Neural progenitor cell (in vitro differentiated cells): ENCODE measurements at regions not wholly inside any gene's neighbourhood (a gene's known extent, or its start where the extent isn't known, plus 50 kb on each side); places are given as distances from the start of the nearest gene placed in this dataset.
A peak's percentile ranks its signal among the peaks of the same experiment; 100 is the strongest.

Source experiments
- DNase-seq: peaks from one replicate; pipeline ENCODE4 v3.0.0-alpha.2; 2016; ENCODE audit warnings: low spot score
- H2AFZ ChIP-seq: fragments of 200-600 bp; sonication (generic); replicated peaks from 2 replicates; pipeline ENCODE4 v1.6.1; 2016; ENCODE audit warnings: antibody characterized with exemption
- H3F3A ChIP-seq: fragments of 200-600 bp; sonication (generic); 2 replicates; pipeline ENCODE4 v1.6.1; 2016; ENCODE audit warnings: antibody characterized with exemption, low read depth
- H3K27ac ChIP-seq: fragments of 200-600 bp; sonication (generic); 2 replicates; pipeline ENCODE4 v1.5.1; 2016; ENCODE audit warnings: mild to moderate bottlenecking
- H3K27me3 ChIP-seq: fragments of 200-600 bp; sonication (generic); 2 replicates; pipeline ENCODE4 v1.6.1; 2016; ENCODE audit warnings: mild to moderate bottlenecking, moderate library complexity
- H3K36me3 ChIP-seq: fragments of 200-600 bp; sonication (generic); 2 replicates; pipeline ENCODE4 v1.5.1; 2016
- H3K4me1 ChIP-seq: fragments of 200-600 bp; sonication (generic); 2 replicates; pipeline ENCODE4 v1.6.1; 2016; ENCODE audit warnings: mixed run types
- H3K4me2 ChIP-seq: fragments of 200-600 bp; sonication (generic); 2 replicates; pipeline ENCODE4 v1.6.1; 2016
- H3K4me3 ChIP-seq: fragments of 200-600 bp; sonication (generic); 2 replicates; pipeline ENCODE4 v1.5.1; 2016
- H3K79me2 ChIP-seq: fragments of 200-600 bp; sonication (generic); 2 replicates; pipeline ENCODE4 v1.6.1; 2016; ENCODE audit warnings: low read depth
- H3K9ac ChIP-seq: fragments of 200-600 bp; sonication (generic); 2 replicates; pipeline ENCODE4 v1.6.1; 2016
- H3K9me3 ChIP-seq: fragments of 200-600 bp; sonication (generic); 2 replicates; pipeline ENCODE4 v1.5.1; 2016; ENCODE audit warnings: low read depth
- H4K20me1 ChIP-seq: fragments of 200-600 bp; sonication (generic); 2 replicates; pipeline ENCODE4 v1.6.1; 2016; ENCODE audit warnings: low read depth
- H3K27ac Mint-ChIP-seq: 3 replicates; pipeline ENCODE4 v1.8.0; 2021; ENCODE audit warnings: mixed read lengths
- H3K27me3 Mint-ChIP-seq: 2 replicates; pipeline ENCODE4 v1.8.0; 2022; ENCODE audit warnings: low read depth, mild to moderate bottlenecking, inconsistent platforms, moderate library complexity, mixed read lengths; ENCODE audit not compliant: insufficient read depth
- H3K36me3 Mint-ChIP-seq: 3 replicates; pipeline ENCODE4 v1.8.0; 2021; ENCODE audit warnings: mixed read lengths
- H3K4me1 Mint-ChIP-seq: 3 replicates; pipeline ENCODE4 v1.8.0; 2021; ENCODE audit warnings: mixed read lengths
- H3K4me3 Mint-ChIP-seq: 3 replicates; pipeline ENCODE4 v1.8.0; 2021; ENCODE audit warnings: mild to moderate bottlenecking, moderate library complexity, mixed read lengths
- H3K9me3 Mint-ChIP-seq: 3 replicates; pipeline ENCODE4 v1.8.0; 2020; ENCODE audit warnings: mixed read lengths
- EZH2 ChIP-seq: fragments of 200-600 bp; sonication (generic); IDR thresholded peaks from 2 replicates; pipeline ENCODE4 v1.6.1; 2017; ENCODE audit warnings: antibody characterized with exemption, mild to moderate bottlenecking, moderate library complexity
- EZH2phosphoT487 ChIP-seq: fragments of 200-600 bp; sonication (generic); IDR thresholded peaks from 2 replicates; pipeline ENCODE4 v1.6.1; 2017; ENCODE audit warnings: antibody characterized with exemption
- TF ChIP-seq, protein P1 (sequence below): fragments of 200-600 bp; sonication (generic); IDR thresholded peaks from 2 replicates; pipeline ENCODE4 v1.5.1; 2017; ENCODE audit warnings: antibody characterized with exemption, mild to moderate bottlenecking

DNA sequence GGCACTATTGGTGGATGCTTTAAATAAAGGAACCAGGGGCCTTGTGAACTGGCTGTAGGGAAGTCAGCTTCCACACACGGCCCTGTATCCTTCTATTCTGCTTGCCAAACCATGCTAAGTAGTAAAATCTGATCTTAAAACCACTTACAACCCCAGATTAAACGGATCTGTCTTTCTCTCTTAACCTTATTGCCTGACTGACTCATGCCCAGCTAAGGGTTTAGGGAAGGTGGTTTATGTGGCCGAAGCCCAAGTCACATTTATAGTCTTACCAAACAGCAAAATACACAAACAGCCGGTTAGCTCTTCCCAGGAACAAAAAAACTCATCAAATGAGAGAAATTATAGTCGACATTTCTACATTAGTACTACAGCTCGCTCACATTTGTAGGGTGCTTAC lies 988.4 kb upstream of the TENM3 start:
- H3K4me1 Mint-ChIP-seq: peaks cover 33% of the 10 kb centered on the region
- peak overlapping the region; percentile 73 for H3K27ac Mint-ChIP-seq
- H3K79me2 ChIP-seq: no peaks in the 10 kb centered on the region
- H3K36me3 ChIP-seq: no peaks in the 10 kb centered on the region
- H3K4me3 Mint-ChIP-seq: no peak overlapping the region
- H3F3A ChIP-seq: peaks cover 23% of the 10 kb centered on the region
- no peaks in the 10 kb centered on the region for H3K9me3 ChIP-seq
- H3K27ac ChIP-seq: no peak overlapping the region
- peaks cover 8% of the 10 kb centered on the region for H3K9me3 Mint-ChIP-seq
- H3K4me3 ChIP-seq: no peak overlapping the region
- H4K20me1 ChIP-seq: no peaks in the 10 kb centered on the region
- peak overlapping the region; percentile 28 for H3K4me2 ChIP-seq
- peaks cover 34% of the 10 kb centered on the region for H3K4me1 ChIP-seq
- H3K9ac ChIP-seq: no peak overlapping the region
- peaks cover 2% of the 10 kb centered on the region for H3K36me3 Mint-ChIP-seq
- TF ChIP-seq, protein P1, sequence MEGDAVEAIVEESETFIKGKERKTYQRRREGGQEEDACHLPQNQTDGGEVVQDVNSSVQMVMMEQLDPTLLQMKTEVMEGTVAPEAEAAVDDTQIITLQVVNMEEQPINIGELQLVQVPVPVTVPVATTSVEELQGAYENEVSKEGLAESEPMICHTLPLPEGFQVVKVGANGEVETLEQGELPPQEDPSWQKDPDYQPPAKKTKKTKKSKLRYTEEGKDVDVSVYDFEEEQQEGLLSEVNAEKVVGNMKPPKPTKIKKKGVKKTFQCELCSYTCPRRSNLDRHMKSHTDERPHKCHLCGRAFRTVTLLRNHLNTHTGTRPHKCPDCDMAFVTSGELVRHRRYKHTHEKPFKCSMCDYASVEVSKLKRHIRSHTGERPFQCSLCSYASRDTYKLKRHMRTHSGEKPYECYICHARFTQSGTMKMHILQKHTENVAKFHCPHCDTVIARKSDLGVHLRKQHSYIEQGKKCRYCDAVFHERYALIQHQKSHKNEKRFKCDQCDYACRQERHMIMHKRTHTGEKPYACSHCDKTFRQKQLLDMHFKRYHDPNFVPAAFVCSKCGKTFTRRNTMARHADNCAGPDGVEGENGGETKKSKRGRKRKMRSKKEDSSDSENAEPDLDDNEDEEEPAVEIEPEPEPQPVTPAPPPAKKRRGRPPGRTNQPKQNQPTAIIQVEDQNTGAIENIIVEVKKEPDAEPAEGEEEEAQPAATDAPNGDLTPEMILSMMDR: no peak
- no peak for TF ChIP-seq EZH2phosphoT487
- TF ChIP-seq EZH2: no peak
- no peaks in the 10 kb centered on the region for H3K27me3 Mint-ChIP-seq
- H3K27me3 ChIP-seq: no peaks in the 10 kb centered on the region
- DNase-seq: no peak
- peak overlapping the region; percentile 83 for H2AFZ ChIP-seq

DNA sequence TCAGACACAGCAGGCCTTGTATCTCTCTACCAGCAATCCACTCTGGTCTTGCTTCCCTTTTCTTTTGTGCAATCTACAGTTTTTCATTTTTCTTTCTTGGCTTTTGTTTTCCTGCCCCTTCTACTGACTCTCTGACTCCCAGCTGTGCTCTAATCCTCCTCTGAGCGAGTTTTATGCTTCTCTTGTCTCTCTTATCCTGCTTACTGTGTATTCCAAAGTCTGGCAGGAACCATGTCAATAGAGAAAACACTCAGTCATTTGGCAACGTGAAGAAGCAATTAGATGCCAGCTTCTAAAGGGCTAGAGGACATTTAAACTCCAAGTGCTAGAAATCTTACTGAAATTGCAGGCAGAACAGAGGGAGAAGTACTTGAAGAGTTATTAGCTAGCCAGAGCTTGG lies 984.6 kb upstream of the TENM3 start:
- Mint-ChIP-seq H3K27ac (peak overlapping the region; percentile 78), H3K9me3 (peaks cover 6% of the 10 kb centered on the region), H3K4me1 (peaks cover 52% of the 10 kb centered on the region), H3K4me3 (no peak overlapping the region), H3K27me3 (no peaks in the 10 kb centered on the region), H3K36me3 (peaks cover 2% of the 10 kb centered on the region)
- Histone ChIP-seq H3K27me3 (no peaks in the 10 kb centered on the region), H3K4me3 (no peak overlapping the region), H3K9me3 (no peaks in the 10 kb centered on the region), H3F3A (peaks cover 27% of the 10 kb centered on the region), H4K20me1 (no peaks in the 10 kb centered on the region), H3K4me2 (peak overlapping the region; percentile 55), H3K9ac (no peak overlapping the region), H3K4me1 (peaks cover 54% of the 10 kb centered on the region), H3K27ac (peak overlapping the region; percentile 72), H3K79me2 (no peaks in the 10 kb centered on the region), H2AFZ (no peak overlapping the region), H3K36me3 (no peaks in the 10 kb centered on the region)
- TF ChIP-seq EZH2 (no peak), EZH2phosphoT487 (no peak)
- TF ChIP-seq, protein P1: no peak
- DNase-seq: peak; percentile 30

DNA sequence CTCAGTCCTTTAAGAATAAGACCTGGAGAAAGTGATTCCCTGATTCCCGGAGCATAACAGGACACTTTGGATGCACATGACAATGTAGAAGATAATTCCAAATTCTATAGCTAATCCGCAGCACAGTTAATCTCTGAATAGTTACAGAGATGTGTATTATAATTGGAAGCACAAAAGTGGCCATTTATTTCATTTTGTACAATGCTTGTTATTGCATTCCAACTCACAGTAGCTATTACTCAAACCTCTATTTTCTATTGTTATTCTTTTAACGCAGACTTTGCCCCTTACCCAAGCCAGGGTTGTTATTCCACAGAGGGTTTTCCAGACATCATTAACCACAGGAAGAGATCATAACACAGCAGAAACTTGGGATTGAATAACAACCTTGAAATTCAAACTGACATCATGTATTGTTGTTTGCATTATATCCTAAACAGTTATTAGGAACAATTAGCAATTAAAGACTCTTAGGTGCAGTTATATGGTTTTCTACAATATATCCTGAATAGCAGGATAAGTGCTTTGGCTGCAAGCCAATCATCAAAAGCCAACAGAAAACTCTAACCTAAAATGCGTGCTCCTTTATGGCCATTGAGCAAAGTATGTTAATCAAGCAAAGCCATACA lies 984.0 kb upstream of the TENM3 start:
- H3K27me3 ChIP-seq: no peaks in the 10 kb centered on the region
- H2AFZ ChIP-seq: no peak overlapping the region
- H3F3A ChIP-seq: peaks cover 24% of the 10 kb centered on the region
- H3K79me2 ChIP-seq: no peaks in the 10 kb centered on the region
- H3K4me2 ChIP-seq: peak overlapping the region; percentile 55
- peak overlapping the region; percentile 20 for H3K27ac Mint-ChIP-seq
- peak overlapping the region; percentile 72 for H3K27ac ChIP-seq
- H3K9me3 Mint-ChIP-seq: peaks cover 6% of the 10 kb centered on the region
- no peak overlapping the region for H3K4me3 ChIP-seq
- no peak overlapping the region for H3K9ac ChIP-seq
- no peaks in the 10 kb centered on the region for H3K27me3 Mint-ChIP-seq
- peaks cover 2% of the 10 kb centered on the region for H3K36me3 Mint-ChIP-seq
- H3K4me3 Mint-ChIP-seq: no peak overlapping the region
- H3K4me1 ChIP-seq: peaks cover 48% of the 10 kb centered on the region
- H4K20me1 ChIP-seq: no peaks in the 10 kb centered on the region
- no peak for TF ChIP-seq EZH2phosphoT487
- peaks cover 53% of the 10 kb centered on the region for H3K4me1 Mint-ChIP-seq
- DNase-seq: no peak
- H3K9me3 ChIP-seq: no peaks in the 10 kb centered on the region
- H3K36me3 ChIP-seq: no peaks in the 10 kb centered on the region

DNA sequence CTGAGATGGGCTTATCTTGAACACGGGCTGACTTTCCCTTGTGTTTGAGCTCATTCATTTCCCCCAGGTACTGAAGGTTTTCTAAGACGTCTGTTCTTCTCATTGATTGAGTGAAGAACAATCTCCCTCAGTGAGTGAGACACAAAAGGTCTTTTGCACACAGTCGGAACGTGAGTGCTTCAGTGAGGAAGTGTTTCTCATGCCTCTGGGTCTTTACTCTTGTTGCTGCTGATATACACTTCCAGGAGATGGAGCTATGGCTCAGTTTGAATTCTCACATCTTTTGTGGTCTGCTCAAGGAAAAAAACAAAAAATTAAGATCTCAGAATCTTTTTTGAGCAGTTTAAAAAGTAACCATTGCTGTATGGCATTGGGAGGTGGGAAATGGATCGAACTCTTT lies 981.9 kb upstream of the TENM3 start:
- Histone ChIP-seq H3F3A (peaks cover 16% of the 10 kb centered on the region), H3K4me3 (no peak overlapping the region), H3K36me3 (no peaks in the 10 kb centered on the region), H4K20me1 (no peaks in the 10 kb centered on the region), H3K9me3 (no peaks in the 10 kb centered on the region), H3K4me1 (peaks cover 51% of the 10 kb centered on the region), H3K9ac (no peak overlapping the region), H3K27me3 (no peaks in the 10 kb centered on the region), H3K27ac (no peak overlapping the region), H2AFZ (no peak overlapping the region), H3K79me2 (no peaks in the 10 kb centered on the region), H3K4me2 (peak overlapping the region; percentile 62)
- H3K27ac Mint-ChIP-seq: peak overlapping the region; percentile 96
- H3K4me1 Mint-ChIP-seq: peaks cover 60% of the 10 kb centered on the region
- peaks cover 2% of the 10 kb centered on the region for H3K36me3 Mint-ChIP-seq
- TF ChIP-seq EZH2: no peak
- TF ChIP-seq EZH2phosphoT487: no peak
- TF ChIP-seq, protein P1: peak; percentile 64
- H3K9me3 Mint-ChIP-seq: peaks cover 3% of the 10 kb centered on the region
- H3K4me3 Mint-ChIP-seq: peak overlapping the region; percentile 7
- DNase-seq: peak; percentile 80
- no peaks in the 10 kb centered on the region for H3K27me3 Mint-ChIP-seq
